GM21367 (cell line): ENCODE measurements at regions not wholly inside any gene's neighbourhood (a gene's known extent, or its start where the extent isn't known, plus 50 kb on each side); places are given as distances from the start of the nearest gene placed in this dataset.
A peak's percentile ranks its signal among the peaks of the same experiment; 100 is the strongest.

Experiments
- ATAC-seq: cut with Tn5 transposase; IDR thresholded peaks from one replicate; pipeline ENCODE4 v1.9.1; 2021; ENCODE audit not compliant: unreplicated experiment

- no peak for ATAC-seq
Measured at GRCh38 chr7:121810831-121811672, 61.9 kb upstream of the PTPRZ1 start.

- ATAC-seq, result no peak
Measured at GRCh38 chr7:121807078-121807477, 65.9 kb upstream of the PTPRZ1 start.

DNA sequence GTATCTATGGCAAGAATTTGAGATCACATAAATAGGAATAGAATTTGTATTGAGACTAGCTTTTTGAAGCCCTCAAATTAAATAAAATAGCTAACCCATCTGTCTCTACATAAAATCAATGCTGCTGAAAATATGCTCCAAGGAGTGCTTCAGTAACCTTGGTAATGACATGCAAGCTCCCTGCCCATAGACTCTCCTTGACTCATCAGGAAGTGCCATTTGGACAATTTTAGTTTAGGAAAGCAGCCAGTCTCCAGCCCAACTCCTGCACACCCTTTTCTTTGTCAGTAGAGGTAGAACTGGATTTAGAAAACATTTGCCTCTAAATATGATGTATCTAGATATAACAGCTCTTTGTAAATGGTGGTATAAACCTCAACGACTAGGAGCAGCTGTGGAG is 69.9 kb upstream of the PTPRZ1 start:
- ATAC-seq, result no peak

DNA sequence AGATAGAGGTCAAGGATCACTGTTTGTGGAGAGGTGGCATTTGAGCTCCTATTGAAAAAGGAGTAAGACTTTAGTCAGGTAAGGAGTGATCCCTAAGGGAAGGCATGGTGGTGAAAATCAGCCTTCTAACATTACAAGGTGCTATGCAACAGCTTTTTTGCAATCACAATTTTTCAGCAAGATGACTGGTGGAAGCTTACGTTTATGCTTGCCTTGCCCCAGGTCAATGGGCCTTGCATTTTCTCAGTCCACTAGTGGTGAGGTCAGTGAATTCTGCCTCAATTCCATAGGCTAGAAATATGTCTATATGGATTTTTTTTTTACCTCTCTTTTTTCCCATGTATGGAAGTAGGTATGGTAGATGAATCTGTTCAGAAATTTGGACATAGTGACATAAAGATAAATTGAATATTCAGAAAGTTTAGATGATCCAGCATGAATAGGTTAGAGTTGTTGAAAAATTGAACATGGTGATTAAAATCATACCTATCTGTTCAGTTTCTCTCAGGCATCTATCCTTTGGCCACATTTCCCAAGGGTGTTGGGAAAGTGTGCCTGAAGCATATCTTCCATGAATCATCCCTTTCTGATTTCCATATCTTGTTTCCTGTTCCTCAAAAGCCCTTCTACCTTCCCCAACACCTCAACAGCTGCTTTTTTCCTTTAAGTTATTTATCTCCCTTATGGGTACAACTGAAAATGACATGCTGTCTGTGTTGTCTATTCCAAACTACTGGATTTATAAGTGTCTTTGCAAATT is 71.9 kb upstream of the PTPRZ1 start:
- no peak for ATAC-seq

DNA sequence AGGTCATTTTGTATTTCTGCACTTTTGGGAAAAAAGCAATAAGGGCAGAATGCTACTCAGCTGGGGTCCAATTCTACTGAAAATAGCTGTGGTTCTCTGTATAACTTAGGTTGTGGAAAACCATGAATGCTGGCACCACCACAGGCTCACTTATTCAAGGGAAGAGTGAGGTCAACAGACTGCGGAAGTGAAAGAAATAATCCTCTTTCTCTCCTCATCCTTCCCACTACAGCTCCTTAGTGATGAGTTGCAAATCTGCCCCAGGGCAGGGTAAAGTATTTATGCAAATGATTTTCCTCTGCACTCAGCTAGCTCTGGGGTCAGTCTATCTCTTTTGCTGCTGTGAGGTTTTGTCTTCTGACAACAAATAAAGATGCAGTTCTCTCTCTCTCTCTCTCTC is 74.1 kb upstream of the PTPRZ1 start:
- no peak for ATAC-seq

DNA sequence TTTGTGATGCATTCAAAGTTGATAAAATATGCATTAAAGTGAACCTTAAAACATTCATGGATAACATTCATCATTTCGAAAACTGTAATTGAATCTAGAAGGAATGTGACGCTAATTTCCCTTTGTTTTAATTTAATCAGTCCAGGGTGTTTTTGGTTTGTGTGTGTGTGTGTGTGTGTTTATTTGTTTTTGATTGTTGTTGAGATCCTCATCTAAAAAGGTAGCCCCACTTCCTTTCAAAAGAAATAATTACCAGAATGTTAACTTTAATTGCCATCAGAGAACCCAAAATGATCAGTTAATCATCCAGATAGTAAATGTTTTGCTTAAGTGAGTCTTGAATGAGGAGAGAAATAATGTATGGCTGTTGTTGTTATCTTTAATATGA is 74.5 kb upstream of the PTPRZ1 start:
- ATAC-seq, result no peak

- no peak for ATAC-seq
Measured at GRCh38 chr7:121797657-121798452, 75.1 kb upstream of the PTPRZ1 start.

DNA sequence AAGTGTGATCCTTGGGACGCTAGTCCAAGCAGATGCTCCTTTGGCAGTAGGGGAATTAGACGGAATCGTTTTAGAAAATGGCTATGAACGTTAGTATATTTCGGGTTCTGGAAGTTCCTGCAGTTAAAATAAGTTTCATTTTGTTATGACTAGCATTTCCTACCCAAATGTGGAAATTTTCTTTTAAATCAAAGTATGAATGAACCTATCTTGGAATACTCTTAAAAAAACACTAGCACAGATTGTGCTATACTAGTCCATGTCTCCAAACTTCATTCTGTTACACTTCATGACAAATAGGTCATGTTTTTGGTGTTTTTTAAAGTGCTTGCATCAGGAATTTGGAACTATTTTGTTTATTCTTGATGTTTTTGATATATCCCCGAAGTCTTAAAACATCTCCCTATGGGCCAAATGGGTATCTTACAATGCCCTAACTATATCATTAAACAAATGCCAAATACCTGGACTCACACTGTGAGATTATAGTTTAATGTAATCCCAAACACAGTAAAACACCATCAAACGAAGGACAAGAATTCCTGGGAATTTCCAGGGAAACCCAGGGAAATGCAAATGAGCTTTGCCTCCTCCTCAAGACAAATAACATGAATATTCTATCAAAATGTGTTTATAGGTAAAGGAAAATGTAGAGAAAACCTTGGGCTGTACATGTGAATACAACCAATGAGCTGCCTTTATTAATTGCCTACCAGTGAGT is 75.9 kb upstream of the PTPRZ1 start:
- no peak for ATAC-seq

DNA sequence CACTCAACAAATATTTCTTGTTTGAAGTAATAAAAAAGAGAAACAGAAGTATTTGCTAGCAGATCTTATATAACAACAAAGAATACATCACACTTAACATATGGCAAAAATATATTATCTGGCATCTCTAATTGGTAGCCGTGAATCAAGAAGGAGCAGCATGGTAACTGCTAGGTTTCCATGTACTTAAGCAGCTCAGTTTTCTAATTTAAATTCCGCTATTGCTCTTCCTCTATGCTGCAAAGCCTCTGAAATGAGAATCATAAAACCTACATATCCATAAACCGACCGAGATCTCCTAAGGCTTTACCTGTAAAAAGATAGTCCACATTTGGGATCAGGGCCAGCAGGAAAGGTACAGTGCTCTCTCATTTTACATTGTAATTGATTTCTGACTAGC is 76.6 kb upstream of the PTPRZ1 start:
- ATAC-seq, result no peak

- ATAC-seq, result no peak
Measured at GRCh38 chr7:121795736-121796135, 77.2 kb upstream of the PTPRZ1 start.

DNA sequence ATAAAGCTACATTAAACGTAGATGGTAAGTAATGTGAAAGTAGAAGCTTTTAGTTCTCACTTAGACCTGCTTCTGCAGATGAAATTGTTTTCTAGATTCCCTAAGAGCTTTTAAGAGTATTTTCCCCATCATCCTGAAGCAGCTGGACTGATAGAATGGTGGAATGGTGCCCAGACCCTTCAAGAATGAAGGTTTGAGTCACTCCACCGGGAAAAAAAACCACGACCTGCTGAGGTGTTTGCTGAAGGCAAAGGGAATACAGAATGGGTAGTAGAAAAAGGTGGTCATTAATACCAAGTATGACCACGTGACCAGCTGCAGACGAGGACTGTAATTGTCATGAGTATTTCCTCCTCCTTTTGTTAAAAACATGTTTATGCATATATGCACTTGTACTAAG is 79.2 kb upstream of the PTPRZ1 start:
- ATAC-seq, result no peak

DNA sequence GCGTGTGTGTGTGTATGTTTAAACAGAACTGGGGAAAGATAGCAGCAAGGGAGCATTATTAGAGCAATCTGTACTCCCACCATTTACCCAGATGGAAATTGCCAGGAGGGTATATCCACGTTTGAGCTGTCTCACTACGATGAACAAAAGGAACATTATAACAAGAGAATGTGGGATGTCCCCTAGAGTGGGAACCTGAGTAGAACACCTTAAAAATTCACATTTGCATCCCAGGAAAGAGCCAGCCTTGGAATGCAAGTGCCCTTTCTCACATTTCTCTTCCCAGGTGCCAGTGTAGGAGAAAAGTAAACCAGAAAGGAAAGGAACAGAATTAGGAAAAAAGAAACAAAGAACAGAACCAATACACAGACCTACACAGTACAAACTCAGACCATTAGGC is 95.3 kb upstream of the PTPRZ1 start:
- ATAC-seq, result no peak

DNA sequence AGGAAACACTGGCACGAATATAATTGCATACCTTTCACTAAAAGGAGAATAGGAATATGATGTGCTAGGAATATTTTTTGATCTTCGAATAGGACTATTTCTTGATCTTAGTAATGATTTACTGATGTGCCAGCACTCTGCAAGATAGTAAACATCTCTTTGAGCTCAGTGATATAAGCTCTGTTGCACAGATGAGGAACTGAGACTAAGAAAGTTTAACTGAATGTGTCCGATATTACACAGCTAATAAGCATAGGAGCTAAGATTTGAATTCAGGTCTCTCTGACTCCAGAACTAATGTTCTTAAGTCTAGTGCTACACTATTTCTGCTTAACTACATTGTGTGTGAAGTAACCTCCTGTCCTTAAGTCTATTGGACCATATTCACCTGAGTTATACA is 98.4 kb upstream of the PTPRZ1 start:
- ATAC-seq, result peak; percentile 55

DNA sequence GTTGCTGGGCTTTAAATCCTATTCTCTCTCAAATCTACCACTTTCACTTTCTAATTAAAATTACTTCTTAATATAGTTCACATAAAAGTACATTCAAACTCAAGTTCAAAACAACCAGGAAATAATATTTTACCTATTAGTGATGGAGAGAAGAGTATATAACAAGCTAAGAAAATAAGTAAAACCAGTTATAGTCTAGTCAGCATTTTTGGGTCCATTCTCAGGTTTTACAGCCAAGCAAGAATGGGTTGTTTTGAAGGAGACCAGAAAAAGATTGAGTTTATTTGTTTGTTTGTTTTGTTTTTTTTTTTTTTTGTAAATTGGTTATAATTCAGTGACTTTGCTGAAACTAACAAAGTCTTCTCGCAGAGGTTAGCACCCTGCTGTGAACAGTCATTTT is 106.3 kb upstream of the PTPRZ1 start:
- no peak for ATAC-seq

DNA sequence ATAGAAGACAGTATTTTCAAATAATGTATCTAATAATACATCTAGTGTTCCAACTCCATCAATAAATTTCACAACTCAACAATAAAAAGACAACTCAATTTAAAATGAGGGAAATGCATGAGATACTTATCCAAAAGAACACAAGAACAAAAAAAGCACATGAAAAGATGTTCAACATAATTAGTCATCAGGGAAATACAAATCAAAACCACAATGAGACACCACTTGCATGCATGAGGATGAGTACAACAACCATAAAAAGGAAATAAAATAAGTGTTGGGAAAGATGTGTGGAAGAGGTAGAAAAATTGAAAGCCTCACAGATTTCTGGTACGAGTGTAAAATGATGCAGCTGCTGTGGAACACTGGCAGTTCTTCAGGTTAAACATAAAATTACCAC is 111.6 kb upstream of the PTPRZ1 start:
- ATAC-seq, result no peak

DNA sequence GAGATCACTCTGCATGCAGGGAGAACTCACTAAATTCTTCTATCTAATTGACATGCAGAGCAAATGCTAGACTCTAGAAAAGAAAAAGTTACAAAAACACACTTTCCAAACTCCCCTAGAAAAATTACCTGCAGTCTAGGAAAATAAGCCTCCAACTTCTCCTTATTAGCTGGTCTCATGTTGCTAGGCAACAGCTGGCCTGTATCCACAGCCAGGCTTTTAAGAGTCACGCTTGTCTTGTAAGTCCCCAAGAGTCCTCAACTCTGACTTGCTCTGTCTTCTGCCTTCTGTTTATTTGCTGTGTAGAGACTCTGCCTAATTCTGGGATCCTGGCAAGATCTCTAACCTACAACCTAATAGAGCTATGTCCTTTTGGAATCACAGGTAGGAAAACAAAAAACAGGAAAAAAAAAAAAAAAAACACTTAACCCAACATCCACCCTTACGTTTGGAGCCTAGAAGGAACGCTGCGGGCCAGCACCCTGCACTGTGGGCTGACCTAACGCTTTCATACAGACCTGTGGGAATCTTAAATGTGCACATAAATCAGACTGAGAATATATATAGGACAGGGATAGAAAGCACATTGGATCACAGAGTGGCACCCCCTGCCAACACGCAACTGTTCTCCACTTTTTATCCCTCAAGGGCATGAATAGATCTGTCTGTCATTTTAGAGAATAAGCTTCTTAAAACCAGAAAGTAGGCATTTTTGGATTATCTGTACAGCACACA is 117.0 kb upstream of the PTPRZ1 start:
- ATAC-seq, result no peak

GRCh38 chr7:121755286-121755685 is 117.7 kb upstream of the PTPRZ1 start:
- no peak for ATAC-seq

- no peak for ATAC-seq
Measured at GRCh38 chr7:121753944-121754343, 119.0 kb upstream of the PTPRZ1 start.

GRCh38 chr7:121752706-121753105 is 120.3 kb upstream of the PTPRZ1 start:
- ATAC-seq, result no peak

DNA sequence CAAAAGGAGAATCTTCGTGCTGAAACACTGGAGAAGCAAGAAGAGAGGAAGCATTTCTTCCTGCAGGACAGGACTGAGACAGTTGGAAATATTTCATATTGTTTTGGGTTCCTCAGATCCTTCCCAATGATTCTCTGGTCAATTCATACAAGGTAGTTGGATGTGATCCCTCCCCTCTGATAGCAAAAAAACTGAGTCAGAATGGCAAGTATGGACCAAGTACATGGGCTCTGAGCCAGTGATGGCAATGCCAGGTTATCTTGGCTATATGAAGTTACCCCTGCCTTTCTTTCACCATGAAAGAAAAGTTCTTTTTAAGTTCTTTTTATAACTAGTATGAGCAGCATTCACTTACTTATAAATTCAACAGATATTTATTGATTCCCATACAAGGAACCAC is 124.4 kb upstream of the PTPRZ1 start:
- ATAC-seq, result no peak
